HG03095 (cell line): ENCODE measurements at regions not wholly inside any gene's neighbourhood (a gene's known extent, or its start where the extent isn't known, plus 50 kb on each side); places are given as distances from the start of the nearest gene placed in this dataset.
"Not testable (repeated sequence)": the region's sequence is repeated elsewhere in the genome, so short reads cannot be mapped to it uniquely, and the experiment has no call there.

Experiments used
- ATAC-seq: cut with Tn5 transposase; IDR thresholded peaks from one replicate; pipeline ENCODE4 v1.9.1; 2021; ENCODE audit warnings: moderate library complexity; ENCODE audit not compliant: unreplicated experiment

DNA sequence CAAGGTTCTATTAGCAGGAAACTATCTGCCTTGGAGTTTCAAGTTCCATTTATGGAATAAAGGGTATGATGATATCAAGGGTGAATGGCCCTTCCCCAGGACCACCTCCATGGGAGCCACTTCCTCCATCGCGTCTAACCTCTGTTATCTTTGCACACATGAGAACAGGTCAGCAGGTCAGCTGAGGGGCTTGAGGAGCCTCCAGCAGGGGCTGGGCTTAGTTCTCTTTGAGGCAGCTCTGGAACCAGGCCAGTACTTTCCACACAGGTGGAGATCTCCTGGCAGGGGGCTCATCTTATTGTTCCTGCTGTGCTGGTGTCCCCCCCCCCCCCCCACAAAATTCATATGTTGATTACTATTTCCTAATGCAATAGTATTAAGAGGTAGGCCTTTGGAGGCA is 472.2 kb upstream of the ZMIZ1 start:
- no peak for ATAC-seq

DNA sequence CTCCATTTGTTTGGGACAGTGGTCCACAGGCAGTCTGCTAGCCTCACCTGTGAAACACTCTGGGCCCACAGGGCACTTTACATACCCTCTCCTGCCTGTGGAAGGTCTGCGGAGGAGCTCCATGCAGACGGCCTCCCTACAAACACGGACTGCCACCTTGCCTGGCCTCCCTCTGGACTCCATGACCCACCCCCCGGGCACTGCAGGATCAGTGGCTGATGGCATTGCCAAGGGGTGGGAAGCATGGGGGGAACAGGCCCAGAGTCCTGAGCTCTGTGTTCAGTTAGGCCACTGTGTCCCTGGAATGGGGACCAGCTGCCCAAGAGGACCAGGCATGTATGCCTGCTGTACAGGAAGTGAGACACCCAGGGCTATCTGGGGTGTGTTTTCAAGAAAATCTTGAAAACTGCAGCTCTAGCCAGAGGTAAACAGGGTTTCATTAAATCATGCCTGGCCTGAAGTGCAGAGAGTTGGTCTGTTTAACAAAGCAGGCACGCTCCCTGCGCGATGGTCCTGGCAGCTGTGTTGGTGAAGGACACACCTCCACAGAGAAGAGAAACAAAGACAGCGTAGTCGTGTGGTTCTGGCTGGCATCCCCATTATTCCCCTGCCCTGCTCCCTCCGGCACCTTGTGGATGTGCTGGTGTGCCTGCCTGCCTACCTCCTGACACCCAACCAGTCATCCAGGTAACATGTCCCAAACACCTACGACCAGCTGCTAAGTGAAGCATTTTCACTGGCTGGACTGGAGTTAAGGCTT is 470.8 kb upstream of the ZMIZ1 start:
- ATAC-seq, result no peak

DNA sequence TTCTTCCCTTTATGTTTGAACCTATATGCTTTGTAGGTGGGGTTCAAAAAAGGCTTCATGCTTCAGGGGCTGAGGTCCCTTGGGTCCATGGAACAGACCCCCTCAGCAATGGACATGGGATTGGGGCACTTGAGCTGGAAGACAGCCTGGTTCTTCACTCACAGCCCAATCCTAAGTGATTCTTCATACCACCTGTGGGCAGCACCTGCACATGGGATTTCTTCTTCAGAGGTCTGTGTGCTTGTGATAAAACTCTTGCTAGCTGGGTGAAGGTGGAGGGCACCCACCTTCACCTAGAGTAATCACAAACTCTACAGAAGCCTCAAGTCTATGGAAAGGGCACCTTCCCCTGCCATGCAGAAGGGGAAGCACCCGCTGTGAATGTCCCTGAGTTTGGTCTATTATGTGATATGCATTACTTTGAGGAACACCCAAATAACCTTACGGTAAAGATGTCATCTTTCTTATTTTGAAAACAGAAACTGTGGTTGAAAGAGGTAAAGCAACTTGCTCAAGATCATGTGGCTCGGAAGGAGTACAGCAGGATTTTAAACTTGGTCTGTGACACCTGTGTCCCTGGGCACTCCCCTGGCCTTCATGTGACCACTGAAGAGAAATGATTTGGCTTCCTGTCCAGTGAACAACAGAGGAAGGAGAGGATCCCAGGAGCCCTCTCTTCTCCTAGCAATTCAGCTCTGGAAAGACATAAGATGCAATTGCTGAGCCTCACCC is 469.5 kb upstream of the ZMIZ1 start:
- no peak for ATAC-seq

DNA sequence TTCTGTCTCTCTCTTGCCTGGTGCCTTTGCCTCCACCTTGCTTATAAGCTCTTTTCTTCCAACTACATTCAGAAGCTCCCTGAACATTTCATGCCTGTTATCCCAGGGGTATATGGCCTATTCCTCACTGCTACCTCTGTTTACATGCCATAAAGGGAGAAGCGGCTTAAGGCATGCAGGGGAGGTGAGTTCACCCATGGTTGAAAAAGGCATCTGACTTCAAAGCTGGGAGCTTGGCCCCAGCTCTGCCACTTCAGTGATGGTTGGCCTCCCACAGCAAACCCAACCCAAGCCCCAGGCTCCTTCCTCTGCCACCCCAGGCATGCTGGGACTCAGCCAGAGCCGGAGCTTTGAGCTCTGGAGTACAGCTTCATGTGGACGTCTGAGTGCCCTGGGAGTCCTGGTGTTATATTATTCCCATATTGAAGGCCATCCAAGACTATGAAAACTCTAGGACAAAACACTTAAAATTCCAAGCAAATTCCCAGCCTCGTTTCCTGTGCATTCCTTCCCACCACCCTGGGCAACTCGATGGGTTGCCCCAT is 468.6 kb upstream of the ZMIZ1 start:
- ATAC-seq, result no peak

DNA sequence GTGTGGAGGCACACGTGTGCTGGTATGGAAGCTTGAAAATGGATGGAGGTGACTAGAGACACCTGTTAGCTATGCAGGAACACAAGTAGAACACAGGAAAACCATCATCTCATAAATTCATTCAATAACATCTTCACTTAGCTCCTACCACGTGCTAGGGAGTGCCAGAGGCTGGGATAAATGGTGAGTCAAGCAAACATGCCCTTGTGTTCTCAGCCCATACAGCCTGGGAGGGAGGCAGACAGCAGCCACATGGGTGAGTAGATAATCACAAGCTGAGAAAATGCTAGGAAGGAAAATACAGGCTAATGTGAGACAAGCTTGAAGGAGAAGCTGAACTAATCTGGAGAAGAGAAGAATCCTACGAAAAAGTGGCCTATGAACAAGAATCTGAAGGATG is 468.0 kb upstream of the ZMIZ1 start:
- no peak for ATAC-seq

DNA sequence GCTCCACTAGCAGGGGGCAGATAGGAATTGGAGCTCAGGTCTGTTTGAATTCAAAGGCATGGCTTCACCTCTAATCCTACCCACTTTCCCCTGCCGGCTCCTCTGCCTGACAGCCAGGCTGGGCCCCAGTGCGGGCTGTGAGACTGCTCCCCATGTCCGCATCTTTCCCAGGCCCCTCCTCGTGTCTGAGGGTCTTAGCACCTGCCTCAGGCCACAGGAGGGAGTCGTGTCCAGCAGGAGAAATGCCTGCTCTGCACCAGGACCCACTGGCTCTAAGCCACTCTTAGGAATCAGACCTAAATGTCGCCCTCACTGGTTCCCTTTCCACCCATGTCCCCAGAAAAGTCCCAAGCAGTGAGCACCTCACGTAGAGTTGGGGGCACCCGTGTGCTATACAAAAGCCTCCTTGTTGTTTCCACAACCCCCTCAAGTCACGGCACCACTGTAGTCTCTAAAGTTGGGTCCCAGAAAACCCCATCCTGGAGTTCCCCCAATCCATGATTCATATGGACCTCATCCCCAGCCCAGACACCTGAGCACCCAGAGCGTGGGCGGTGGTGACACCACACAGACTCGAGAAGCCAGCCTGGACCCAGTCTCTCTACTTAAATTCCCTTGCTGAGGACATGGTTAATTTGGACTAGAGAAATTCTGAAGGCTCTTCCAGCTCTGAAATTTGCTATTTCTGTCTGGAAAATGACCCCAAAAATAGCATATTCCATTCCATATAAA is 466.4 kb upstream of the ZMIZ1 start:
- no peak for ATAC-seq

DNA sequence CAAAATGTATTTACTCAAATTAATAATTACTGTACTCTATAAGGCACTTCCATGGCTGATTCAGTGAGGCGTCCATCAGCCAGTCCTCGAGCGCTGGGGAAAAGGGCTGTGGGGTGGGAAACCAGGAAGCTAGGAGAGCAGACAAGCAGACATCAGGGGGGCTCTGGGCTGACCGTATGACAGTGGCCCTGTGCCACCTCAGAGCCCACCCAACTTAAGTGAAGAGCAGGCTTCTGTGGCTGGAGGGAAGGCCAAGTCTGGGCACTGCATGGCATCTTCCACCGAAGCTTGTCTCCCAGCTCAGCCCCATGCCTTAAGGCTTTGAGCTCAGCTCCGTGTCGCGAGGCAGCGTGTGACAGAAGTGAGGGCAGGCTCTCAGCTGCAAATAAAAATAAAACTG is 464.5 kb upstream of the ZMIZ1 start:
- ATAC-seq, result no peak

DNA sequence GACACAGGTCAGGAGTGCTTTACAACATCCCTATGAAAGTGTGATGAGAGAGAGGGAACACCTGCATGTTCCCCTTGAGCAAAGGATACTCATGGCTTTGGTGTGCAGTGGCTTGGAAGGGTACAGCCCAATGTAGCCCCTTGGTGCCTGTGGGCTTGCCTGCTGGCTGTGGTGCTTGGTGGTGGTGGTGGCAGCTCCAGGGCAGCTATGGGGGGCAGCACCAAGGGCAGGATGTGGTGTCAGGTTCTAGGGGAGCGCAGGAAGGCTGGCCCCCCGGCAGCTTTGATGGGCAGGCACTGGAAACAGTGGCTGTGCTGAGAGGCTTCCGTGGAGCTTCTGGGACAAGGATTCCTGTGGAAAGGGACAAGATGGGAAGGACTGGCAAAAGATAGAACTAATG is 464.0 kb upstream of the ZMIZ1 start:
- no peak for ATAC-seq

DNA sequence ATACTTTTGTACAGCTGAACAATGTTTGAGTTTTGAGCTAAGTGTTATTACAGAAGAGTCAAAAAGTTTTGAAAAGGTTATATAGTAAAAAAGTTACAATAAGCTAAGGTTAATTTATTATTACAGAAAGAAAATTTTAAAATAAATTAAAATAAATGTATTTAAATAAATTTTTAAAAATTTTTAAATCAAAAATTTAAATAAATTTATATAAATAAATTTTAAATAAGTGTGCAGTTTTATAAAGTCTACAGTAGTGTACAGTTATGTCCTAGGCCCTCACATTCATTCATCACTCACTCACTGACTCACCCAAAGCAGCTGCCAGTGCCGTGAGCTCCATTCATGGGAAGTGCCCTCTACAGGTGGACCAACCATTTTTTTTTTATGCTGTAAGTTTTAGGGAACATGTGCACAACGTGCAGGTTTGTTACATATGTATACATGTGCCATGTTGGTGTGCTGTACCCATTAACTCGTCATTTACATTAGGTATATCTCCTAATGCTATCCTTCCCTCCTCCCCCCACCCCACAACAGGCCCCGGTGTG is 462.9 kb upstream of the ZMIZ1 start:
- no peak for ATAC-seq

DNA sequence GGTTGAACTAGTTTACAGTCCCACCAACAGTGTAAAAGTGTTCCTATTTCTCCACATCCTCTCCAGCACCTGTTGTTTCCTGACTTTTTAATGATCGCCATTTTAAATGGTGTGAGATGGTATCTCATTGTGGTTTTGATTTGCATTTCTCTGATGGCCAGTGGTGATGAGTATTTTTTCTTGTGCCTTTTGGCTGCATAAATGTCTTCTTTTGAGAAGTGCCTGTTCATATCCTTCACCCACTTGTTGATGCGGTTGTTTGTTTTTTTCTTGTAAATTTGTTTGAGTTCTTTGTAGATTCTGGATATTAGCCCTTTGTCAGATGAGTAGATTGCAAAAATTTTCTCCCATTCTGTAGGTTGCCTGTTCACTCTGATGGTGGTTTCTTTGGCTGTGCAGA is 462.0 kb upstream of the ZMIZ1 start:
- ATAC-seq, result not testable (repeated sequence)

DNA sequence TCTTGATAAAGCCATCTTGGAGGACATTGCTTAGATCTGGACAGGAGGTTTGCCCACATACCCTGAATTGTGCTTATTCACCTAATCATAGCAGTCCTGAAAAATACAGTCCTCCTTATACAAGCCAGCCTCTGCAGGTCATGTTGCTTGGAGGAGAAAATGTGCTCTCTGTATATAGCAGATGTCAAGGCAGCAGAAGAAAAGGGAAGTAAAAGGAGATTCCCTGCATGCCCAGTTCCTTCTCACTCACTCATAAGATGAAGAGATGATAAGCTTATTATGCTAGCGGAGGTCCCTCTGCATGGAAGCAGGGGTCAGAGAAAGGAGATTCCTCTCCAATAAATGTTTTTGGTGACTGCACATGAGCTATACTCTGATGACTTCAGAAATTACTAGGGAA is 458.8 kb upstream of the ZMIZ1 start:
- no peak for ATAC-seq

DNA sequence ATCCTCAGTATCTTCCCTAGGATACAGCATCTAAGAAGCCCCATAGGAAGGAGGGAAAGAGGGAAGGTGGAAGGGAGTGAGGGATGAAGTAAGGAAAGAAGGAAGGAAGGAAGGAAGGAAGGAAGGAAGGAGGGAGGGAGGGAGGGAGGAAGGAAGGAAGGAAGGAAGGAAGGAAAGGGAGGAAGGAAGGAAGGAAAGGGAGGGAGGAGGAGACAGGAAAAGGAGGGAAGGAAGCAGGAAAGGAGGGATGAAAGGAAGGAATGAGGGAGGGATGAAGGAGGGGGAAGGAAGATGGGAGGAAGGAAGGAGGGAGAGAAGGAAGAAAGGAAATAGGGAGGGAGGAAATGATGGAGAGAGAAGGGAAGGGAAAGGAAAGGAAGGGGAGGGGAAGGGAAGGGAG is 455.6 kb upstream of the ZMIZ1 start:
- no peak for ATAC-seq

DNA sequence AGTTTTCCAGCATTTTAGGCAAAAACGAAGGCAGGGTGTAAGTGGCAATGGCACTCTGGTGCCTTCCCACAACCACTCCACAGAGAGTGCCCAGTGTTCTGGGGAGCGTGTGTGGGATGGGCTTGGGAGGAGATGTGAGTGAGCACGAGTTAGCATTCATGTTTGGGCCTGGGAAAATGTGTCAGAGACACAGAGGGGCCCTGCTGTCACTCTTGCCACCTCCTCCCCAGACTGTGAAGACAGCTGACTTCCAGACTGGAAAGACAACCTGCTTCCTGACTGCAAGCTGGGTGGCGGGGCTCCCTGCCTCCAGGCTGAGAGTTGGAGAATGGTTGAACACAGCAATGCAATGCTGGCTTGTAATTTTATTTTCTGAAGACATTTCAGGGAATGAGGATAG is 454.5 kb upstream of the ZMIZ1 start:
- no peak for ATAC-seq

DNA sequence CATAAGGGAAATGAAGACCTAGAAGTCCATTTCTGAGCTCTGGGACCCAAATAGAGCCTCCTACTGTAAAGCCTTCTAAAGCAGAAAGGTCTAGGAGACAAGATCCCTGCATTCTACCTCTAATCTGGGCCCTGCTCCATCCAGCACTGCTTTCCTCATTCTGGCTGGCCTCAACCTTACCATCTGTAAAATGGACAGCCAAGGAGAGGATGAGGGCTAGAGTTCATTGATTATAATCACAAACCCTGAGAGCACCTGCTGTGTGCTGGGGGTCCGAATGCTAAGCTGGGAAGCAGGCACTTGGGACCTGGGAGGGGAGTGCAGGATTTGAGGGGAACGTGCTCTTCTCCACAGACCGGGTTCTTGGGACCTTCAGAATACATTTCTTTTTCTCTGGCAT is 454.0 kb upstream of the ZMIZ1 start:
- no peak for ATAC-seq

DNA sequence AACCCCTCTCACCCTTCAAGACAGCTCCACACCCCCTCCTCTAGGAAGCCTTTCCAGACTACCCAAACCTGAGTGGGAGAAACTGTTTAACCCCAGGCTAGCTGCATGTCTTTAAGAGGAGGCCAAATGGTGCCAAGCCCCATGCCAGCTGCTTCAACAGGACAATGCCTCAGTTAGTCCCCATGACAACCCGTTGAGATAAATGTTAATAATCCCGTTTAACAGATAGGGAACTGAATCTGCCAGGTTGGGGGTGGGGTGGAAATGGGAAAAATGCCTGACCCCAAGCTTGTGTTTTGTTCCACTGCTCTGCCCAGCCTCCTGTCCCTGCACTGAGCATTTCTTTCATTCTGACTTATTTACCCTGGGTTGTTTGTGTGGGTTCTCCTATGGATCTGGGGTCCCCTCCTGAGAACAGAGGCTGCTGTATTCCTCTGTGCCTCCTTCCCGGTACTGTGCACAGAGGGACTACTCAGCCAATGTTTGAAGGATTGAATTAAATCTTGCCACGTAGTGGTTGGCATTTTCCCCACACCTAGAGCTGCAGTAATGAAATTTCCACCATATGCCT is 452.6 kb upstream of the ZMIZ1 start:
- ATAC-seq, result no peak

DNA sequence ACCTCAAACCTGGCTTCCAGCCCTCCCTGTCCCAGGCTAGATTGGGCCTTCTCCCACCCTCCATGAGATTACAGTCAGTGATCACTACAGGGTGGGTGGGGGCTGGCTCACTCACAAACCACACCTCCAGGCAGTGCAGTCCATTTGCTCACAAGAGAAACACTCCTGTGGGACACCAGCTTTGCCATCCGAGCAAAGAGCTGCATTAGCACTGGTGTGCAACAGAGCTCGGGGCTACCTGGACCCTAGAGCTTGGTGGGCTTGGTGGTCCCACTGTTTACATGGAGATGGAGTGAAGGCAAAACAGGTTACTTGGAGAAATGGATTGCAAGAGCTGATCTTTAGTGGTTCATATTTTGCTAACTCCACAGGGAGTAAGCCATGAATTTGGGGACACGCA is 451.7 kb upstream of the ZMIZ1 start:
- ATAC-seq, result no peak

DNA sequence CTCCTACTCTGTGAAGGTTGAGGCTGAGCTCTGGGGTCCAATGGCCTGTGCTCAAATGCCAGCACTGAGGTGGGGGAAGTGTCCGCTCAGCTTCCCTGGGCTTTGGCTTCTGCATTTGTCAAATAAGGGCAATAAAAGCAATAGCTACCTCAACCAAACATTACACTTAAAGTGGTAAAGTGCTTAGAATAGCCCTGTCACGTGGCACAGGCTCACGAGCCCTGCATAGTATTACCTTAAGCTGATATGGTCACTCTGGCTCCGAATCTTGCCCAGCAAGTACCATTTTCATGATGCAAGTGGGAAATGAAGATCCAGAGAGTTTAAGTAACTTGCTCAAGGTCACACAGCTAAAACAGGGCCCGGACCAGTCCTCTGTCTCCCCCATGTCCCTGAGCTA is 451.1 kb upstream of the ZMIZ1 start:
- ATAC-seq, result no peak

DNA sequence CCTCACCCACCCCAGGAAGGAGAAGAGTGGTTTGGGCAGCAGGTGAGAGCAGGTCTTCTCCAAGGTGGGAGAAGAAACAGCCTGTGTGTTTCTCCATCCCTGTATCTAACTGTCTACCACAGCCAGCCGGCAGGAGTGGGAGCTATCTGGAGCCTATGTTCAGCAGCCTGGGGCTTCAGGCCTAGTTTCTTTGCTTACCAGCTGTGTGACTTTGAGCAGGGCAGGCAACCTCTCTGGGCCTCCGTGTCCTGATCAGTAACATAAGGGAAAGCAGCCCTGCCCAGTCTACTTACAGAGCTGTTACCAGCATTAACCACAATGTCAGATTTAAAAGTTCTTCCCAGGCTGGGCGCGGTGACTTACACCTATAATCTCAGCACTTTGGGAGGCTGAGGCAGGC is 450.7 kb upstream of the ZMIZ1 start:
- ATAC-seq, result no peak

DNA sequence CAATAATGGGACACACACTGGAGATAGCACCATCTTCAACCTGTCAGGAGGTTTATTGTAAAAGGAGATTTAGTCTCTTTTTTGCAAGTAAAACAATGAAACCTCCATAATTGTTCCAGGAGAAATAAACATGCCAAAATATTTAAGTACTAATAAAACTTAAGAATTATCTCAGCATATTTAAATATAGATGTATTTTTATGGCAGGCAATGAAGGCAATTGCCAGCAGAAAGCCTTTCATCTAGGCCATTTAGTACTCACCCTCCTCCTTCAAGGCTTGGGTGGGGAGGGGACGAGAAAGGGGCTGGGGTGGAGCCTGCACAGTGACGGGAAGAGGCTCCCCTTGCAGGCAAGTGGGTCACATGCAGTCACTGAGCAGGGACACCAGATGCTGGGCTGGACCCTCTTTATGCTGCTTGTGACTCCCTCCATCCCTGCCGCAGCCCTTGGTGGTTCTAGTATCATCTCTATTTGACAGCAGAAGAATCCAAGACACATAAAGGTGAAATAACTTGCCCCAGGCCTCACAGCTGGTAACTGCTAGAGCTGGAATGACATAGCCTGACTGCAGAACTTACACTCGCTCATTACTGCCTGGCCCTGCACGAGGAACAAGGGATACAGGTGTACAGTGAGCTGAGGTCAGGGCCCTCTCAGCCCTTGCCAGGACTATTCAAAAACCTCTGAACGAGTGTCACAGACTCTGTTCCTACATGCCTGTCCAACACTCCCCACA is 449.5 kb upstream of the ZMIZ1 start:
- ATAC-seq, result no peak

DNA sequence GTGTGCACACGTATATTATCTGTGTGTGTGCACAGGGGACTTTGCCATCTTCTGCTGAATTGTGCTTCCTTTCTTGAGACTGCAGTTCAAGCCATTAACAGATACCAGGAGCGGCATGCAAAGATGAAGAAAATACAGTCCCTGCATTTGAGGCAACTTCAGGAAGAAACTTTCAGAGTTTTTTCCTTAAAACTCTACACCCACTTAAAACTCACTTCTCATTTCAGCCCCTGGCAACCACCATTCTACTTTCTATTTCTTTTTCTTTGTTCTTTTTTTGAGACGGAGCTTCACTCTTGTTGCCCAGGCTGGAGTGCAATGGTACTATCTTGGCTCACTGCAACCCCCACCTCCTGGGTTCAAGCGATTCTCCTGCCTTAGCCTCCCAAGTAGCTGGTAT is 448.9 kb upstream of the ZMIZ1 start:
- ATAC-seq, result no peak
